Tibial nerve (tissue), 4 donors: ENCODE measurements at regions not wholly inside any gene's neighbourhood (a gene's known extent, or its start where the extent isn't known, plus 50 kb on each side); places are given as distances from the start of the nearest gene placed in this dataset.

Experiments
- DNase-seq, 2 donors: peaks; one replicate each; pipeline ENCODE4 v3.0.0-alpha.2; 2019; ENCODE audit warnings: low spot score in 2 of 2
- H3K27ac ChIP-seq, 4 donors: fragments of 200-600 bp; sonication (generic) in 3 of 4; one replicate each; pipeline ENCODE4 v1.5.1; 2017 to 2019; ENCODE audit warnings: mild to moderate bottlenecking in 1 of 4
- H3K27me3 ChIP-seq, 2 donors: fragments of 200-600 bp; sonication (generic) in 1 of 2; one replicate each; pipeline versions ENCODE4 v1.5.1 to v1.6.0; 2017 to 2019
- H3K36me3 ChIP-seq, 3 donors: fragments of 200-600 bp; sonication (generic); one replicate each; pipeline ENCODE4 v1.5.1; 2018 to 2019
- H3K4me1 ChIP-seq, 4 donors: fragments of 200-600 bp; sonication (generic) in 3 of 4; one replicate each; pipeline ENCODE4 v1.5.1; 2017 to 2019
- H3K4me3 ChIP-seq, 4 donors: fragments of 200-600 bp; sonication (generic) in 3 of 4; one replicate each; pipeline ENCODE4 v1.5.1; 2017 to 2019; ENCODE audit warnings: mild to moderate bottlenecking in 1 of 4, moderate library complexity in 1 of 4
- H3K9me3 ChIP-seq, 4 donors: fragments of 200-600 bp; sonication (generic) in 3 of 4; one replicate each; pipeline ENCODE4 v1.5.1; 2017 to 2019
- CTCF ChIP-seq, 5 experiments: fragments of 200-600 bp in 3 of 5; fragments of 450-650 bp in 2 of 5; sonication (generic) in 3 of 5; IDR thresholded peaks; one replicate each; pipeline ENCODE4 v1.5.1; 2016 to 2019; ENCODE audit warnings: antibody characterized with exemption in 5 of 5, mild to moderate bottlenecking in 3 of 5, moderate library complexity in 2 of 5
- EP300 ChIP-seq, 2 donors: sonication (generic); formaldehyde crosslinking; IDR thresholded peaks; one replicate each; pipeline ENCODE4 v1.6.1; 2017; ENCODE audit warnings: antibody characterized with exemption in 2 of 2, mild to moderate bottlenecking in 1 of 2
- POLR2A ChIP-seq, 2 donors: fragments of 450-650 bp; IDR thresholded peaks; one replicate each; pipeline ENCODE4 v1.6.1; 2017; ENCODE audit warnings: antibody characterized with exemption in 2 of 2, mild to moderate bottlenecking in 2 of 2, moderate library complexity in 2 of 2
- WGBS, 2 donors: methylation state at CpG; one replicate each; pipeline ENCODE4 v1.1.5; 2018; 5-methylcytosine and 5-hydroxymethylcytosine counted together

DNA sequence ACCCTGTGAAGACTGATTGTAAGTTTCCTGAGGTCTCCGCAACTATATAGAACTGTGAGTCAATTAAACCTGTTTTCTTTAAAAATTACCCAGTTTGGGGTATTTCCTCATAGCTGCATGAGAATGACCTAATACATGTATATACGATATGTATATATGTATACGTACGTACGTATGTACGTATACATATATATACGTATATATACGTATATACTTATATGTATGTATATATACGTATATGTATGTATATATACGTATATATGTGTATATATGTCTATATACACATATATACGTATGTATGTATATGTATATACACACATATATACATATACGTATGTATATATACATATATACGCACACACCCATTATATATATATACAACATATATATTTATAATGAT lies 1153.0 kb upstream of the CDH18 start:
- Histone ChIP-seq H3K36me3 (no peaks in the 10 kb centered on the region), H3K4me3 (no peak overlapping the region), H3K27me3 (no peaks in the 10 kb centered on the region), H3K27ac (no peak overlapping the region), H3K4me1 (no peaks in the 10 kb centered on the region), H3K9me3 (no peaks in the 10 kb centered on the region)
- 89 to 90% methylated on average over 13 of the region's 13 CpGs for WGBS, 2 donors
- DNase-seq = no peak
- no peak for TF ChIP-seq POLR2A (IDR thresholded peaks at IDR 0.05)
- no peak for TF ChIP-seq CTCF (IDR thresholded peaks at IDR 0.05)
- no peak for TF ChIP-seq EP300 (IDR thresholded peaks at IDR 0.05)

DNA sequence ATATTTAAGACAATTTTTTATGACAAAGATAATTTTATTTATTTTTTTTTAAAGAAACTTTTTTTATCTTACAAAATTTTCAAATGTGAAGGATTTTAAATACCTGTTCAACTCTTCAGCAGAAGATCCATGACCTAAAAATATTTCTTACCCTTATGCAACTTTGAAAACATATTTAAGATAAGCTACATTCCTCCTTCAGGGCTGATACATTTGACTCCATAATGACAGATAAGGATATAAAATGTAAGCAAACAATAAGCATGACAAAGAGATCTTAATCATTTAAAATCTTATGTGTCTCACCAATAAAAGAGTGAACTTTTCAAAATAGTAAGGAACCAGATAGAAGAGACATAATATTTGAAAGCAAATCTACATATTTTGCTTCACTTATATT lies 1138.2 kb upstream of the CDH18 start:
- H3K27me3 ChIP-seq = no peaks in the 10 kb centered on the region
- no peaks in the 10 kb centered on the region for H3K4me1 ChIP-seq
- no peak for DNase-seq
- no peak for TF ChIP-seq CTCF (IDR thresholded peaks at IDR 0.05)
- no peak for TF ChIP-seq EP300 (IDR thresholded peaks at IDR 0.05)
- no peak for TF ChIP-seq POLR2A (IDR thresholded peaks at IDR 0.05)
- H3K9me3 ChIP-seq = no peaks in the 10 kb centered on the region
- no peak overlapping the region for H3K4me3 ChIP-seq
- H3K36me3 ChIP-seq = no peaks in the 10 kb centered on the region
- no peak overlapping the region for H3K27ac ChIP-seq

- no peaks in the 10 kb centered on the region for H3K27me3 ChIP-seq
- no peak overlapping the region for H3K4me3 ChIP-seq
- H3K4me1 ChIP-seq = no peaks in the 10 kb centered on the region
- 57 to 65% methylated on average over 3 of the region's 3 CpGs for WGBS, 2 donors
- no peak for DNase-seq
- no peak for TF ChIP-seq EP300 (IDR thresholded peaks at IDR 0.05)
- no peak for TF ChIP-seq CTCF (IDR thresholded peaks at IDR 0.05)
- no peak for TF ChIP-seq POLR2A (IDR thresholded peaks at IDR 0.05)
- no peaks in the 10 kb centered on the region for H3K9me3 ChIP-seq
- no peaks in the 10 kb centered on the region for H3K36me3 ChIP-seq
- H3K27ac ChIP-seq = no peak overlapping the region
These were observed 1137.4 kb upstream of the CDH18 start for GRCh38 chr5:21125238-21125983.

DNA sequence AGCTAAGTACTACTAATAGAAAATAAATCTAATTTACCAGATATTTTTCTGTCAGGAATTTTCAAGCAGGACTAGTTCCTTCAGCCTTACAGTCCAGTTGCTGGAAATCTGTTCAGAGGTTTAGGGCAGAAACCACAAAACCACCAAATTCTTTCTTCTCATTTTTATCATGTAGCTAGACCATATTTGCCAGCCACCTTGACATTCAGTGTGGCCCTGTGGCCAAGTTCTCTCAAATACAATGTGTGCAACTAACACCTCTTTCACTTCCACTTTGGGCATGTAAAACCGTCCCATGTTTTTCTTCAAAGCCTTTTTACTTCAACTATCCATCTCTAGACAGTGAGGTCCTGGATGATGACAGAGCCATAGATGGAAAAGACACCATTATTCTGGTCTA lies 1133.2 kb upstream of the CDH18 start:
- Histone ChIP-seq H3K9me3 (no peaks in the 10 kb centered on the region), H3K27ac (no peak overlapping the region), H3K36me3 (no peaks in the 10 kb centered on the region), H3K4me1 (no peaks in the 10 kb centered on the region), H3K4me3 (no peak overlapping the region), H3K27me3 (no peaks in the 10 kb centered on the region)
- no peak for DNase-seq
- 66 to 79% methylated on average over 1 of the region's 1 CpG for WGBS, 2 donors
- TF ChIP-seq CTCF (IDR thresholded peaks at IDR 0.05) (no peak), POLR2A (IDR thresholded peaks at IDR 0.05) (no peak), EP300 (IDR thresholded peaks at IDR 0.05) (no peak)

GRCh38 chr5:21097661-21098060 lies 1109.7 kb upstream of the CDH18 start:
- no peaks in the 10 kb centered on the region for H3K9me3 ChIP-seq
- H3K27me3 ChIP-seq = no peaks in the 10 kb centered on the region
- no peaks in the 10 kb centered on the region for H3K4me1 ChIP-seq
- WGBS, 2 donors = 79 to 80% methylated on average over 1 of the region's 1 CpG
- no peak overlapping the region for H3K4me3 ChIP-seq
- H3K36me3 ChIP-seq = no peaks in the 10 kb centered on the region
- H3K27ac ChIP-seq = no peak overlapping the region
- TF ChIP-seq CTCF (IDR thresholded peaks at IDR 0.05) = no peak
- TF ChIP-seq POLR2A (IDR thresholded peaks at IDR 0.05) = no peak
- no peak for TF ChIP-seq EP300 (IDR thresholded peaks at IDR 0.05)
- no peak for DNase-seq
